AG09309 (cell line): ENCODE measurements at regions not wholly inside any gene's neighbourhood (a gene's known extent, or its start where the extent isn't known, plus 50 kb on each side); places are given as distances from the start of the nearest gene placed in this dataset.

ENCODE experiments used
- DNase-seq: peaks from one replicate; pipeline ENCODE4 v3.0.0-alpha.2; 2010; ENCODE audit warnings: low read depth
- H3K4me3 ChIP-seq: 2 replicates; pipeline ENCODE4 v1.5.1; 2011; ENCODE audit warnings: mild to moderate bottlenecking, low read depth, low read length, moderate library complexity; ENCODE audit not compliant: control insufficient read depth
- TF ChIP-seq, protein P1 (sequence below): IDR thresholded peaks from 2 replicates; pipeline ENCODE4 v1.5.1; 2011; ENCODE audit warnings: mild to moderate bottlenecking, low read depth, low read length, inconsistent platforms; ENCODE audit not compliant: insufficient read depth, control insufficient read depth; ENCODE audit errors: missing control alignments

DNA sequence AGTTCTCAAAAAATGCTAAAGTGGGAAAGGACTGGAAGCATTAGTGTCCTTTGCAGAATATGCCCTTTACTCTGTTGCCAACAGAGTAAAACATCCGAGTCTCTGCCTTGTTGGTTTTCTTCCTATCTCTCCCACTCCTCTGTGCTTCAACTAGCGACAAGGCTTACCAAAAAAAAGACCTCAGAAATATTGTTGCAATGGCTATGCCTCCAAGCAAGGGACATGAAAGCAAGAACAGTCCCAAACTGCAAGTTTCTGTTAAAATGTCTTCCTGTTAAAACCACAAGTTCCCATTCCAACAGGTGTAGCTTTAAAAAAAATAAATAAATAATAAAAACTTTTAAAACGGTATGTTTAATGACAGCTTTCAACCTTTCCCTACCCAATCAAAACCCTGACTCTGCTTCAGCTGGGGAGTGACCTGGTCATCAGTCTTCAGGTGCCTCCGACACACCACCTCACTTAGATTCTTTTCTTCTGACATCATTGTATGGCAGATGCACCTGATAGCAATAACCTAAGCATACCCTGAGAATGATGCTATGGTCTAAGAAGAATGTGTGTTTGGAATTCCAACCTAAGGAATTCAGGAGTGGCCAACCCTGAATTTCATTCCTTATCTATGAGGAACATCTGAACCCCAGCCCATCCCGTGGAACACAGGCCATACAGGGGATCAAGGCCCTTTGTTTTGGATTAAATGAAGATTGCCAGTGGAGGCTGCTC, 81.0 kb downstream of the RPS29 start:
- no peak for DNase-seq
- no peak overlapping the region for H3K4me3 ChIP-seq
- TF ChIP-seq, protein P1, sequence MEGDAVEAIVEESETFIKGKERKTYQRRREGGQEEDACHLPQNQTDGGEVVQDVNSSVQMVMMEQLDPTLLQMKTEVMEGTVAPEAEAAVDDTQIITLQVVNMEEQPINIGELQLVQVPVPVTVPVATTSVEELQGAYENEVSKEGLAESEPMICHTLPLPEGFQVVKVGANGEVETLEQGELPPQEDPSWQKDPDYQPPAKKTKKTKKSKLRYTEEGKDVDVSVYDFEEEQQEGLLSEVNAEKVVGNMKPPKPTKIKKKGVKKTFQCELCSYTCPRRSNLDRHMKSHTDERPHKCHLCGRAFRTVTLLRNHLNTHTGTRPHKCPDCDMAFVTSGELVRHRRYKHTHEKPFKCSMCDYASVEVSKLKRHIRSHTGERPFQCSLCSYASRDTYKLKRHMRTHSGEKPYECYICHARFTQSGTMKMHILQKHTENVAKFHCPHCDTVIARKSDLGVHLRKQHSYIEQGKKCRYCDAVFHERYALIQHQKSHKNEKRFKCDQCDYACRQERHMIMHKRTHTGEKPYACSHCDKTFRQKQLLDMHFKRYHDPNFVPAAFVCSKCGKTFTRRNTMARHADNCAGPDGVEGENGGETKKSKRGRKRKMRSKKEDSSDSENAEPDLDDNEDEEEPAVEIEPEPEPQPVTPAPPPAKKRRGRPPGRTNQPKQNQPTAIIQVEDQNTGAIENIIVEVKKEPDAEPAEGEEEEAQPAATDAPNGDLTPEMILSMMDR: no peak

DNA sequence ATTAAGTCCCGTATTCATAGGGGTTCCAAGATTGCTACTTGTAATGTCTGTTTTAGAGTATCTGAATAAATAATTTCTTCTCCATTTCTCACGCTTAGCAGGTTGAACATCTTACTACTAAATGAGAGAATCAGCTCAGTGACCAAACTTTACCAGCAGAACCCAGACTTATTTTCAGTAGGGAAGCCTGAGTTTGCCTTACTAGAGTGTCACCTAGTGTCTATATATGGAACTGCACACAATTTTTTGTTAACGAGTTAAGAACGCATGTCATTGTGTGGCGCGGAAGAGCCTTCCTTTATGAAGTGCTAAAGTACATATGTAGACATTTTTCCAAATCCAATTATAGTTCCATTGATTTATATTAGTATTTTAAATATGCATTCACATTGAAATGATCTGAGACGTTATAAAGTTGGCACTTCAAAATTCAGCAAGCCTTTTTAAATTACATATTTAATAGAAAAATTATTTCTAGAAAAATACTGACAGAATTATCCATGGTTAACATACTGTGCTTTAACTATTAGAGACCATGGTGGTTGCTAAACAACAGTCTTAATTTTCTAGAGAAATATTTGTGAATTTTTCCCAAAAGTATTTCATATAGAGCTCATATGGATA, 88.3 kb downstream of the RPS29 start:
- TF ChIP-seq, protein P1: peak; percentile 77
- DNase-seq: peak; percentile 50
- H3K4me3 ChIP-seq: no peak overlapping the region

DNA sequence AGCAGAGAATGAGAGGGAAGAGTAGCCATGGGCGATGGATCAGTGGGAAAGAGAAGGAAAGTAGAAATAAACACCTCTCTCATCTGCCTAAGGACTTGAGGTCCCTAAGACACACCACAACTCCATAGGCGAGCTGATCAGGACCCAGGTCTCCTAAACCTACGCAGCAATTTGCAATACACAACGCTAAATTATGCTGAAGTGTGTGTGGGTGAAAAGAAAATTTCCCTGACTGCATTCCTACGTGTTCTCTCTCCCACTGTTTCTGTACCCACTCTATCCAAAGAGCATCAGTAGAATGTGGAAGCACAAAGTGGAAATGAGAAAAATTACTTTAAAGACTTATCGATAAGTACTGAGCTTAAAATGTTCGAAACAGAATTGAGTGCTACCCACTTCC, 88.9 kb downstream of the RPS29 start:
- no peak for DNase-seq
- TF ChIP-seq, protein P1: no peak
- no peak overlapping the region for H3K4me3 ChIP-seq

DNA sequence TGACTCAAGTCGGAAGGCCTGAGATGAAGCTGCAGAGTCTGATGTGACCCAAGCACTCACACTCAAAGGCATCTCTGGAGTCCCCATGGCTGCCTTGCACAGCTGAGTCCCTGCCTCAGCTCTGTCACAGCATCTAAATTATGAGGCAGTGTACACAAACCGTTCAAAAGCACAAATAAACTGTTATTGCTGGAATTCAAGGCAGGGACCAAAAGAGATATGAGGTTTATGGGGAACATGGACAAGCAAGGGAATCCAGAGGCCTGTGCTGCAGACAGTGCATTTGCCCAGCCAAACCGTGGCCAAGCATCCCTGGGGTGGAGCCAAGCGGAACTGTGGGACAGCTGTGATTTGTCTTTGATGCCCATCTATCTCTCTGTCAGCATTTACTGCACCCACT, 91.3 kb downstream of the RPS29 start:
- TF ChIP-seq, protein P1: no peak
- no peak for DNase-seq
- H3K4me3 ChIP-seq: no peak overlapping the region

DNA sequence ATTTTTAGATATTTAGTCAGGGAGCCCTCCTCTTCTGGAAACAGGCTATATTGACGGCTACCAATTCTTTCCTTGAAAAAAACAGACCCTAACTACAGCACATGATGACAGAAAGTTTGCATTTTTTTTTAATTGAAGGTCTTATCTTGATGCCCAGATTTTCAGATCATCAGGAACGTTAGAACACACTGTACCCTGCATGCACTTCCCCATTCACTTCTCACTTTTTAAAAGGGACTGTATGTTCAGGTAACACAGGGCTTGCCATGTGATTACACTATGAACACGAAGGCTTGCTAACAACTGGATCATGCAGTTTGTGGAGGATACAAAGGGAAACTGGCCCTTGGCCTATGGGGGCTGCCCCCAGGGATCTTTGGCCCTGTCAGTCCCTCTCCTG, 92.6 kb downstream of the RPS29 start:
- DNase-seq: no peak
- TF ChIP-seq, protein P1: no peak
- H3K4me3 ChIP-seq: no peak overlapping the region

DNA sequence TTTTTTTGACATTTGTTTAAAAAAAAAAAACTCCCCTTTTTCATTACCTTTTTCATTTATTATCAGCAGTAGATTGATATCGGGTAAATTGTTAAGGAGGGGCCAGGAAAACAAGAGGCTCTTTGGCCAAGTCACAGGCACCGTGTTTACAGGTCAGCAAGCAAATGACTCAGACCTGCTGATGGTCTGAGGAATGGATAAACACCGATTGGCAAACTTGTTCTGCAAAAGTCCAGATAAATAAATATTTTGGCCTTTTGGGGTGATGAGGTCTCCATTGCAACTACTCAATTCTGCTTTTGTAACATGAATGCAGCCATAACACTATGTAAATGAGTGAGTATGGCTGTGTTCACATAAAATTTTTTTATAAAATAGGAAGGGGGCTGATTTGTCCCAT, 94.0 kb downstream of the RPS29 start:
- H3K4me3 ChIP-seq: no peak overlapping the region
- TF ChIP-seq, protein P1: no peak
- no peak for DNase-seq
